H1 (cell line): ENCODE measurements at regions not wholly inside any gene's neighbourhood (a gene's known extent, or its start where the extent isn't known, plus 50 kb on each side); places are given as distances from the start of the nearest gene placed in this dataset.

Experiments
- CHD7 ChIP-seq: fragments of 300-600 bp; sonication (generic); IDR thresholded peaks from 2 replicates; pipeline ENCODE4 v1.7.1; 2012; ENCODE audit warnings: low read length, moderate library complexity, mild to moderate bottlenecking, inconsistent platforms; ENCODE audit not compliant: insufficient replicate concordance
- E2F6 ChIP-seq: IDR thresholded peaks from 2 replicates; pipeline ENCODE4 v1.6.1; 2012; ENCODE audit warnings: inconsistent platforms
- HDAC6 ChIP-seq: IDR thresholded peaks from one replicate; pipeline ENCODE4 v1.7.1; 2012; ENCODE audit warnings: low read depth, mild to moderate bottlenecking, inconsistent platforms, low read length, moderate library complexity
- KDM1A ChIP-seq: fragments of 200-600, 300-600 bp; sonication (generic); IDR thresholded peaks from 2 replicates; pipeline ENCODE4 v1.7.1; 2016; ENCODE audit warnings: mild to moderate bottlenecking, low read length, borderline replicate concordance
- NRF1 ChIP-seq: IDR thresholded peaks from 2 replicates; pipeline ENCODE4 v1.6.1; 2011; ENCODE audit warnings: mild to moderate bottlenecking, low read depth, low read length, improper control_type of control experiment
- SP4 ChIP-seq: IDR thresholded peaks from 2 replicates; pipeline ENCODE4 v1.6.1; 2012; ENCODE audit warnings: low read length, inconsistent platforms

GRCh38 chr12:19967001-19967400, 401.3 kb upstream of the PDE3A start (continued):
- TF ChIP-seq CHD7 (no peak), SP4 (no peak), HDAC6 (no peak), NRF1 (no peak), E2F6 (no peak), KDM1A (no peak)
